GM10266 (cell line): ENCODE measurements at regions not wholly inside any gene's neighbourhood (a gene's known extent, or its start where the extent isn't known, plus 50 kb on each side); places are given as distances from the start of the nearest gene placed in this dataset.

ENCODE experiments used
- DNase-seq: peaks from one replicate; pipeline ENCODE4 v3.0.0; 2012; ENCODE audit errors: extremely low spot score
- CTCF ChIP-seq: IDR thresholded peaks from 2 replicates; pipeline ENCODE4 v1.5.1; 2012; ENCODE audit warnings: mild to moderate bottlenecking, low read depth; ENCODE audit not compliant: control insufficient read depth, insufficient read depth; ENCODE audit errors: missing control alignments

GRCh38 chr2:145091967-145092366 lies 572.0 kb upstream of the ZEB2 start:
- DNase-seq = no peak
- TF ChIP-seq CTCF = no peak

- no peak for TF ChIP-seq CTCF
- no peak for DNase-seq
These were observed 571.2 kb upstream of the ZEB2 start for GRCh38 chr2:145090841-145091761.

- no peak for DNase-seq
- no peak for TF ChIP-seq CTCF
These were observed 568.8 kb upstream of the ZEB2 start for GRCh38 chr2:145088756-145089155.

- TF ChIP-seq CTCF = no peak
- DNase-seq = no peak
These were observed 567.0 kb upstream of the ZEB2 start for GRCh38 chr2:145086910-145087309.

GRCh38 chr2:145085612-145086011 lies 565.7 kb upstream of the ZEB2 start:
- no peak for DNase-seq
- no peak for TF ChIP-seq CTCF

- no peak for TF ChIP-seq CTCF
- DNase-seq = no peak
These were observed 560.5 kb upstream of the ZEB2 start for GRCh38 chr2:145080426-145080825.

GRCh38 chr2:145079641-145080040 lies 559.7 kb upstream of the ZEB2 start:
- TF ChIP-seq CTCF = no peak

More at GRCh38 chr2:145079641-145080040, 559.7 kb upstream of the ZEB2 start:
- DNase-seq = no peak
